HG03097 (cell line): ENCODE measurements at regions not wholly inside any gene's neighbourhood (a gene's known extent, or its start where the extent isn't known, plus 50 kb on each side); places are given as distances from the start of the nearest gene placed in this dataset.
"Not testable (repeated sequence)": the region's sequence is repeated elsewhere in the genome, so short reads cannot be mapped to it uniquely, and the experiment has no call there.

Experiments used
- ATAC-seq: cut with Tn5 transposase; IDR thresholded peaks from one replicate; pipeline ENCODE4 v1.9.1; 2021; ENCODE audit not compliant: unreplicated experiment, low FRiP score

DNA sequence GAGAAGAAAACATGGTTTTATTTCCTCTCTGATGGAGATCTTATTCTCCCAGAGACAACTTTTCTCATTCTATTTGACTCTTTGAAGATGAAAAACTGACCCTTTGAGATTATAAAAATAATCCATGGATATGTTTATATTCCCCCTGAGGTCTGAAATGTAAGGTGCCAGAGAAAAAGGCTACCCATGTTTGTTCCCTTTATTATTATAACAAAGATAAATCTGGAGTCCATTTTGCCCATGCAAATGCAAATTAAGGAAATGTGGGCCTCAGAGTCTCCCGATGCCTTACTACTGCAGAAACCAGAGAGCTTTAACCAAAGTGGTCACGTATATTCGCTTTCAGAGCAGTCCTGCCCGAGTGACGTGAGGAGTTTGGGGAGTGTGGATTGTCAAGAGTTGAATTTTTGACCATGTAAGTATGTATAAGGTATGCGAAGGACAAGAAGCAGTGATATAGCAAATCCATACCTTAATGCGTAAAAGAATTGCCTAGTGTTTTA, 312.5 kb downstream of the RASEF start:
- no peak for ATAC-seq

GRCh38 chr9:82757924-82758323, 305.0 kb downstream of the RASEF start:
- no peak for ATAC-seq

DNA sequence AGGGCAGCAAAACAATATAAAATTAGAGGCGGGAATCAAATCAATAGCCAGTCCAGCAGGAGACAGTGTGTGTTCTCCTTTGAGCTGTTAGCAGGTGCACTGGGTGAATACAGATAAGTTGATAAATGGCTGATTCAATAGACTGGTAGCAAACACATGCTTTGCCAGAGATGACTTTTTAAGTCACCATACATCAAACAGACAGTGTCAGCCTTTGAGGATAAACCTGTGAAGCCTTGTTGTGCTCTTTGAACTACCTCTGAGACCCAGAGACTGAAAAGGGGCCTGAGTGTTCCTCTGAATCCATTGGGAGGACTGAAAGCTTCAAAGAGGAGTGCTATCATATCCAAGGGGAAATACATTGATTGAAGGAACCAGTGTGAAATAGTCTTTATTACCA, 301.9 kb downstream of the RASEF start:
- ATAC-seq: no peak

DNA sequence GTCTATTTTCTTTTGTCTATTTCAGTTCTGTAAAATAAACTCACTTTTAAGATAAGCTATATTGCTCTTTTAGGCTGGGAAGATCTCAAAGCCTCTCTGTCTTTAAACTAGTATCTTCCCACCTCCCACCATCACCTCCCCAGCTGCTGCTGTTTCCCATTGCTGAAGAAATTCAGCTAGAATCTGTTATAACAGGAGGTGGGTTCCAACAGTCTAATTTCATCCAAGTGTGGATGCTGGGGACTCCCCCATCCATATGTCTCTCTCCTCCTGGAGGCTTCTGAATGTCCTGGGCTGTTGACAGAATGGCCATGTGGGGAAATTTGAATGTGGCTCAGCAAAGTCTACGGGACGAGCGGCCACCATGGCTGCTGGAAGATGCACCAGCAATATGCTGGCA, 301.0 kb downstream of the RASEF start:
- ATAC-seq: no peak

- ATAC-seq: no peak
Measured at GRCh38 chr9:82763656-82764055, 299.3 kb downstream of the RASEF start.

- ATAC-seq: no peak
Measured at GRCh38 chr9:82764061-82764668, 298.8 kb downstream of the RASEF start.

- not testable (repeated sequence) for ATAC-seq
Measured at GRCh38 chr9:82774707-82775231, 288.2 kb downstream of the RASEF start.

- ATAC-seq: no peak
Measured at GRCh38 chr9:82776508-82776907, 286.4 kb downstream of the RASEF start.

DNA sequence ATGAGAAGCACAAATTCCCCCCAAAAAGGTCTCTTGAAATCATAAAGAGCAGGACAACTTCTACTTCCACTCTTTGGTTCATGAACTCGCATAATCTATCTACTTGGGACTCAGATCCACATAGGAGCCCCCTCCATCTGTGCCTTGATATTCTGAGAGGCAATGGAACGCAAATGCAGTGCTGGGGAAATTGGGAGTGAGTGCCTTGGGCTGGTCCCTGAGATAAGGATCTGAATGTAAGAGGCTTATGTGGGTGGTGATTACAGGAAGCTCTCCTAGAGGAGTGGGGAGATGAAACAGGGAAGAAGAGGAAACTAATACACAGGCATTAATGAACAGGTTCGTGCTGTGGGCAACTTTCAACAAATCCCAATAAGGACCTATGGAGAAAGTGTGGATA, 285.6 kb downstream of the RASEF start:
- no peak for ATAC-seq

GRCh38 chr9:82778923-82779322, 284.0 kb downstream of the RASEF start:
- not testable (repeated sequence) for ATAC-seq

DNA sequence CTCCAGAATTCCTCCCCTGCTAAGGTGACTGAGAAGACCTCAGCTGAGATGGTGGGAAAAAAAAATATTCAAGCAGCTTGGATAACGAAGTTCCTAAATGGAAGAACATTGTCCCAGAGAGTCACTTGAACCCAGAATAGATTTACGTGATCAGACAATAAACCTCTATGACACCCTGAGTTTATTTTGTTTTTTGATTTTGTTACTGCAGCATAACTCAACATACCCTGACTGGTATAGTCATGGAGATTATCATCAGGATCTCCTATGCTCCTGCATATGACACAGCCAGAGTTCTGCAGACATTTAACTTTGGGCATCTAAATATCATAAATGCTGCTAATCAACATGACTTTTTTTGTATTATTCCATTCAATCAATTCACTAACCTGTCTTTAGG, 282.9 kb downstream of the RASEF start:
- ATAC-seq: no peak

- ATAC-seq: no peak
Measured at GRCh38 chr9:82781921-82782392, 281.0 kb downstream of the RASEF start.

DNA sequence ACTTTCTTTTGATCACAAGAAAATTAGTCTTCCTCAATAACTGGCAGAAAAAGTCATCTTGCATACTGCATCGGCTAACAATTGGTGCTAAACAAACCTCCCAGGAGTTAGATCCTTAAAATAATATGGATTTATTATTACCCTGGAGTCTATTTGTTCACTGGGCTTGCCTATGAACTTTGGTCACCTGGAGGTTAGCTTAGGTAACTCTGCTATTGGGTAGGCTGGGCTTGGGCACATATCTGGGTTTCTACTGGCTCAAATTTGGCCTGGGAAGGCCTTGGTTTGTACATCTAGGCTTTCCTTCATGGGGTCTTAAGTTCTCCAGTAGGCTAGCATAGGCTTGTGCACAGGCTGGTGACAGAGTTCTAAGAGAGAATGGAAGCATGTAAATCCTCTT, 279.9 kb downstream of the RASEF start:
- ATAC-seq: no peak

DNA sequence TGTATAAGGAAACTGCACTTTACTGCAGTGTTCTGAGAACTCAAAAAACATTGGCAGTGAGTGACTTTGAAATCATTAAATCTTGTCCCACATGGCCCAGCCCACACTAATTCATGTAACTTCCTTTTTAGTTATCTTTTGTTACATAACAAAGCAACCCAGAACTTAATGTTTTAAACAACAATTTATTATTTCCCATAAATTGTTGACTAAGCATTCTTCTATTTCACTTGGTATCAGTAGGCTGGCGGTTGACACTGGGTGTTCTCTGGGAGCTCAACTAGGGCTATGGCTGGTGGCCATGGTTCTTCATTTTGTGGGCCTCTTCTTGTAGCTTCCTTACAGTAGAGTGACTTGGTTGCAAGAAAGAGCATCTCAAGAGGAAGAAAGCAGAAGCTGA, 278.4 kb downstream of the RASEF start:
- no peak for ATAC-seq

GRCh38 chr9:82789155-82789824, 273.7 kb downstream of the RASEF start:
- ATAC-seq: no peak

- ATAC-seq: no peak
Measured at GRCh38 chr9:82790875-82791274, 272.1 kb downstream of the RASEF start.

DNA sequence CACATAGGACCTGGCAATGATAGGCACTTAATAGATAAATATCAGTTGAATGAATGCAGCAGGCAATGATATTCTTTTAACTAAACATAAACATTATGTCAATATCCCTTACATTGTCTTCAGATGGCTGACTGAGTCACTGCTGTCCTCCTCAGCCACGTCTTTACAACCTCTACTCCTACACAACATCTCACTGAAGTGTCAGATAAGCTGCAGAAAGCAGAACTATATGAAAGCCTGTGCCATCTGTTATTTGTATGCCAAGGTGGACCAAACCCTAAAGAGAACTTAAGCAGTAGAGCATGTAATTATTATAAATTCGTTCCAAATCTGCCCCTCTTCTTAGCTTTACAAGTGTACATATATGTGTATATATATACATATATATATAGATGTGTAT, 271.2 kb downstream of the RASEF start:
- no peak for ATAC-seq

DNA sequence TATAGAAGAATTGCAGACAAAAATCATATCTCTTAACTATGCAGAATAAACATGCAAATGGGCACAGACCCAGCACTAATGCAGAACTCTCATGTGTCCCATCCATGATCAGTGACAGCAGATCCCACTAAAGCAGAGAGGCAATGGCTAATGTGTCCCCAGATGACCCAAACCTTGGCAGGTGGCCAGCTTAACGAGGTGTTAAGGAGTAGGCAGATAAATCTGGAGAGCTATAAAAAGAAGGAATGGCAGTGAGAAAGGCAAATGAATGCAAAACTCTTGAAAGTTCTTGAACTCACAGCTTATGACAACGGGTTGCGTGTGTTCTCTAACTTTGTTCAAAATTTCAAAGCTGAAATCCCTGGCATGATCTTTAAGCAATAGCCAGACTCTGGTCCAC, 265.4 kb downstream of the RASEF start:
- no peak for ATAC-seq

- ATAC-seq: no peak
Measured at GRCh38 chr9:82799286-82799685, 263.7 kb downstream of the RASEF start.

GRCh38 chr9:82805027-82805426, 257.9 kb downstream of the RASEF start:
- ATAC-seq: no peak

- no peak for ATAC-seq
Measured at GRCh38 chr9:82808478-82808877, 254.5 kb downstream of the RASEF start.

DNA sequence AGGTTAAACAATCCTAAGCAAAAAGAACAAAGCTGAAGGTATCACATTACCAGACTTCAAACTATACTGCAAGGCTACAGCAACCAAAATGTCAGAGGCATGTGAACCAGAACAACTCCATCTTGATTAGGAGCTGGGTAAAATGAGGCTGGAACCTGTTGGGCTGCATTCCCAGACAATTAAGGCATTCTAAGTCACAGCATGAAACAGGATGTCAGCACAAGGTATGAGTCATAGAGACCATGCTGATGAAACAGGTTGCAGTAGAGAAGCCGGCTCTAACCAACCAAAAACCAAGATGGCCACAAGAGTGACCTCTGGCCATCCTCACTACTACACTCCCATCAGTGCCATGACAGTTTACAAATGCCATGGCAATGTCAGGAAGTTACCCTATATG, 252.0 kb downstream of the RASEF start:
- ATAC-seq: no peak
